T follicular helper cell (primary cell): ENCODE measurements at regions not wholly inside any gene's neighbourhood (a gene's known extent, or its start where the extent isn't known, plus 50 kb on each side); places are given as distances from the start of the nearest gene placed in this dataset.
A peak's percentile ranks its signal among the peaks of the same experiment; 100 is the strongest.

Experiments used
- DNase-seq: peaks from one replicate; pipeline ENCODE4 v3.0.0-alpha.2; 2020; ENCODE audit warnings: low read depth

DNA sequence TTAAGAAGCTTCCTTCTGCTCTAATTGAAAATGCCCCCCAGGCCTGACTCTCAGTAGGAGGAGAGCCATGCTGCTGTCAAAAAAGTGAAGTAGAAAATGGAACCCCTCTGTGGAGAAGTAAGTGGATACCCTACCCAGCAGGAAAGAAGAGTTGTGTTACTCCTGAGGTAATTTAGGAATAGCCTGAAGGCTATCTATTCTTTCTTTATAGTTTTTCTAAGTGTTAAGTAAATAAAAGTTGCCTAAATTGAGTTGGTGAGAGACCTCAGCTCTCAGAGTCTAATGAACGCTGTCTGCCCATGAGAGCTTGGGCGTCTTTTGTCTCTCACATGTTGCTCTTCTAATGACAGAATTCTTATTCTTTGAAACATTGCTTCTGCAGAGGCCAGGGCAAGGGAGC lies 116.2 kb downstream of the NSUN3 start:
- no peak for DNase-seq

DNA sequence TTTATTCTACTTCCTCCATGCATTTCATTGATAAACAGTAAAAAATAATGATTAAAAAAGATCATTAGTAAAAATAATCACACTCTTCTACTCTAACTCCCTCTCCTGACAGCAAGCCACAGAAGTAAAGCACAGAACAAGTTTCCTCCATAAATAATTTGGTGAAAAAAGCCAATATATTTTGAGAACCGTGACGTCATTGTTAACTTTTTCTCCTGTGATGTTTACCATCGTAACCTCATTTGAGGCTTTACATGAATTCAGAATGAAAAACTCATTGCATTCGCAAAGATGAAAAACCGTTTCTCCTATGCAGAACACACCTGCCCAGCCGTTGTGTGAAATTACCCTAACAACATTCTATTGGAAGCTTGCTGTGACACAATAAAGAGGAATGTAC lies 120.7 kb downstream of the NSUN3 start:
- DNase-seq: no peak

DNA sequence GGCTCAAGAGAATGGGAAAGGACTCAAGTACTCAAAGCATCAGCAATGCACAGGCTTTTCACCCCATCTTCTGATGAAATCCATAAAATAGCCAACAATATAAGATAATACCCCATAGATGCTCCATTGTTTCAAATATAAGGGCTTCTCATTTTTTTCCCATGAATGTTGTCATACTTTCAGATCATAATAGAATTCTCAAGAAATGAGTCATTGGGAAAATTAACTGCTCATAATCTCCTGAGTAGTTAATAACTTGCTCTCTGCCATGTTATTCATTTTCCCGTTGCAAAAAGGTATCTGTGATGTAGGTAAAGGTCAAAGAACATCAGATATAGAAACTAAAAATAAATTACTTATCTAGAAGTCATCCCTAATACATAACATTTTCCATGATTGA lies 121.9 kb downstream of the NSUN3 start:
- no peak for DNase-seq

DNA sequence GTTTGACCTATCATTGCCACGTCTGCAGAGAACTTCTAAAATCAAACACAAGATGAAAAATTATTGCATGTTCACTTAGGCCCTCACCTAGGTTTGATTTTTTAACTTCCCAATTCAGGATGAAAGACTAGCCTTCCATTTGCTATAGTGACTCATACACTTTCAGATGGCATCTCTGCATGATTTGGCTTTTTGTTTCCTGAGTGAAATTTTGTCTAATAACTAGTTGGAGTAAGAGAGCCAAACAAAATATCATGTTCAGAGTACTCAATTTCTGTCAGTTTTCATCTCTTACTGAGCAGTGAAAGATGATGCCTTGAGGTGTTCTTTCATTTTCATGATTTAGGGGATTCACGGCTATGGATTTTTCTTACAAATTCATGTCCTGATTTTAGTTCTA lies 122.9 kb downstream of the NSUN3 start:
- no peak for DNase-seq

DNA sequence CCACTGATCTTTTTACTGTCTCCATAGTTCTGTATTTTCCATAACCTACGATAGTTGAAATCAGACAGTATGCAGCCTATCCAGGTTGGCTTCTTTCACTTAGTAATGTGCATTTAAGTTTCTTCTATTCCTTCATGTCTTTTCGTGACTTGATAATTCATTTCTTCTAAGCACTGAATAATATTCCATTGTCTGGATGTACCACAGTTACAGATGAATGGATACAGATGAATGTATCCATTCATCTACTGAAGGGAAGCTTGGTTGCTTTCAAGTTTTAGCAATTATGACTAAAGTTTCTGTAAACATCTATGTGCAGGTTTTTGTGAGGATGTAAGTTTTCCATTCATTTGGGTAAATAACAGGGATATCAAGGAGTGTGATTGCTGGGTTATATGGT lies 124.8 kb downstream of the NSUN3 start:
- no peak for DNase-seq

DNA sequence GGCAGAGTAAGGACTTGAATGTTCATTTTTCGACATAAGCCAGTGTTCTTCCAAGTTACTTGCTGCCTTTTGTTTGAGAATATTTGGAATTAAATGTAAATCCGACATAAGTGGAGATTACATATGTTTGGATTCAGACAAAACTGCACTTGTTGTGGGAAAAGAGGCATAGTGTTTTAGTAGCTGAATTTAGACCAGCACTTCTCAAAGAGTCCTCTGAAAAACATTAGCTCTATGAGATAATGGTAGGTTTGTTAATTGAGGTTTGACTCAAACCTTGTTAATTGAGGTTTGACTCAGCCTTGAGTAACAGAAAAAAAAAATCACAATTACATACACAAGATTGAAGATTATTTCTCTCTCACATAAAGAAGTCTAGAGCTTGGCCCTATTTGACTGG lies 132.5 kb downstream of the NSUN3 start:
- no peak for DNase-seq

DNA sequence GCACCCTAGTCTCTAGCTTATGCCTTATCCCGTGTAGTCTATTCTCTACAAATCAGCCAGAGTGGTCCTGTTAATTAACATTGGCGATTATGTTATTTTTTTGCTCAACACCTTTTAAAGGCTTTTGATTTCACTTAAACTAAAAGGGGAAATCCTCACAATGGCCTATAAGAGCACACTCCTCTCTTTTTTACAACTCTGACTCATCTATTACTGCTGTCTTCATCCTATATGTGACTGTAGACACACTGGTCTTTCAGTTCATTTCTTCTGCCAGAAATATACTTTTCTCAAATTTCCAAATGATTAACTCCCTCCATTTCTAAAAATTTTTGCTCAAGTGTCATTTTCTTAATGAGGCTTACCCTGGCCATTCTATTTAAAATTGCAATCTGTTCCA lies 143.4 kb downstream of the NSUN3 start:
- no peak for DNase-seq

DNA sequence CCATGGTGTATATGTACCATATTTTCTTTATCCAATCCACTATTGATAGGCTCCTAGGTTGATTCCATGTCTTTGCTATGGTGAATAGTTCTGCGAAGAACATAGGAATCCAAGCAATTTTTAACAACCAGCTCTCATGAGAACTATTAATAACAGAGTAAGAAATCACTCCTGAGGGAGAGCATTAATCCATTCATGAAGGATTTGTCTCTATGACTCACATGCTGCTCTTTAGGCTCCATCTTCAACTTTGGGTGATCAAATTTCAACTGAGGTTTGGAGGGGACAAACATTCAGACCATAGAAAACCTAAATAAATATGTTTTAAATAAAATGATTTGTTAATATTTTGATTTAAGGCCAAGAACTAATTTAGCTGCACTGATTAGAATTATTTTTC lies 147.4 kb downstream of the NSUN3 start:
- no peak for DNase-seq

DNA sequence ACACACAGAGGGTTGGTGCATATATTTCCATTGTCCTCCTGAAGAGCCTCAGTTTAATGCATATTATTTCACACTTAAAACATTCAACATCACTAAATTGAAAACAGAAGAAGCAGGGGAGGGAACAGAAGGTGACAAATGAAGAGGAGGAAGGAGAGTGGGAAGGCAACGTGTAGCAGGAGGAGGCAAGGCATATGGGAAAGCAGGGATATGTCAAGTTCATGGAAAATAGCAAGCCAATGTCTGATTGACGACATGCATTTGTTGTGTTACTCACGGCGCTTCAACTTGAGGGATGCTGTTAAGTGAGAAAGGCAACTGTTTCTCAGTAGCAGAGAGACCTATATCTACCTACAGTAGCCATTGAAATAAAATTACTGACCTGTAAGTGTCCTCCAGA lies 154.5 kb downstream of the NSUN3 start:
- no peak for DNase-seq

DNA sequence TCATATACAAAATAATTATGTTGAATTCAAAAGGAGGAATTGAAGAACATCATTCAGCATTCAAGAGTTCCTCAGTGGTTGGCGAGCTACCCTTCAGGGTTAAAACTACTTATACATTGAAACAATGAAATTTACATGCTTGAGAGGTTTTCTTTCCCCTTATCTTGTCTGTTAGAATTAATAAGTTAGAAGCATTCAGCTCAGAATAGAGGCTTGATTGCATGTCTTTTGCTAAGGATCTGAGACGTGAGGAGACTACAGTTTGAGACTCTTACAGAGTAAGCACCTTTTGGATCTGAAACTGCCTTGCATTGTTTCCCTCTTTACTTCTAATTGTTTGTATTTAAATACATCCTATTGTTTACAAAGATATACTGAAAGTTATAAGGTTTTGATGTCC lies 157.6 kb downstream of the NSUN3 start:
- DNase-seq: no peak

DNA sequence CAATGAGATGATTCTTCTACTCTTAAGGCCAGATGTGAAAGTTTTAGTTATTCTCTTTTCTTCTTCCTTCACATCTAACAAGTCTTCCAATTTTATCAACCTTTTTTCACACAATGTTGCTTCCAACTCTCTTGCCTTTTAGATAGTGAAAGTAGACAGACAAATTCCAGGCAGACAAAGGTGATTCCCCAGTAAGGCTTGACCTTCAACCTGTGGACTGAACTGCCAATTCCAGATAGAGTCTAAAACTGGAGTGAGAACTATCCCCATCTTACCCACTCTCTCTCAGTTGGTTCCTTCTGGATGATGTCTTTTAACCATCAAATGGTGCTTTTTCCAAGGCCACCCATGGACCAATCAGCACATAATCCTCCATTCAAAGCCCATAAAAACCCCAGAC lies 159.0 kb downstream of the NSUN3 start:
- no peak for DNase-seq

DNA sequence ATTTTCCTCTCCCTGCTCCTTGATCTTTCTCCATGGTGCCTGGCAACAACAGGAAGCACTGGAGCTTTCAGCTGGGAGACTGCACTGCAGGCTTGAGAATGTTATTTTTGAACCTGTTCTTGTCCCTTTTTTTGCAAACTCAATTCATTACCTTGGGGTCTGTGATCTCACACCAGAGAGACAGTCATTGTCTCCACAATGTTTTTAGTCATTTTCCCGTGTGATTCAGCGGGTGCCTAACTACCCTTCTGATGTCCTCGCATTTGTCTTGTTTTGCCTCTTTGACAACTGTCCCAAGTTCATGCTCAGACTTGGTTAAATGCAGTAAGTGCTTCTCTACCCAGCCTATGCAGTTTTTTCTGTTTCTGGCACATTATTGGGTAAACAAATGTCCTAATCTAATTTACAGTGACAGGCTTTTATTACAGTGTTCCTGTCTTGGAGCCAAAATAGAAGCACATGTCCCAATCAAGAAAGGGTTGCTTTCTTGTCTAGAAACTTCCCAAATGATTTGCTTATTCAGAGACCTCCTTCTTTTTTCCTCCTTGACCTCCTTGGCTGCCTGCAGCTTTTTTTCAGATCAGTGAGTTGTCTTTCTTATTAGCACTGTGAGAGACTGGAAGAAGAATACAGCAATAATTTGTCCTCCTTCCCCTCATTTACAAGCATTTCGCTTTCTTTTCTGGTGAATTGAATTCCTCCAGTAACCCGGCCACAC lies 162.4 kb downstream of the NSUN3 start:
- no peak for DNase-seq

DNA sequence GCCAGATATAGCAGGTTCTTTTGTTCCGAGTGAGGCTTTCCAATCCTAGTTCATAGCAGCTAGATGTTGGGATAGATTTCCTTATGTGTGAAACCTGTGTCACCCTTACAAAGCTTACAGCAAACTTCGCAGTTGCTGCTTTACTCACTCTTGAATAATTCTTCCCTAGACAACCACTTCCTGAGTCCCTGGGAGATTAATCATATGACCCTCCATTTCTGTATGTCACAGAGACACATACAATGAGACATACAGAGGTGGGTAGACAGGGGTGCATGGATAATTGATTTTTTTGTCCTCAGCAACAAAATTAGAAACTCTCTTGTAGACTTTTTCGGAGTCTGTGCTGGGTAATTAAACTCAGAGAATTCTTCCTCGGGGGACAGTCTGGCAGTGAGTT lies 163.2 kb downstream of the NSUN3 start:
- no peak for DNase-seq

DNA sequence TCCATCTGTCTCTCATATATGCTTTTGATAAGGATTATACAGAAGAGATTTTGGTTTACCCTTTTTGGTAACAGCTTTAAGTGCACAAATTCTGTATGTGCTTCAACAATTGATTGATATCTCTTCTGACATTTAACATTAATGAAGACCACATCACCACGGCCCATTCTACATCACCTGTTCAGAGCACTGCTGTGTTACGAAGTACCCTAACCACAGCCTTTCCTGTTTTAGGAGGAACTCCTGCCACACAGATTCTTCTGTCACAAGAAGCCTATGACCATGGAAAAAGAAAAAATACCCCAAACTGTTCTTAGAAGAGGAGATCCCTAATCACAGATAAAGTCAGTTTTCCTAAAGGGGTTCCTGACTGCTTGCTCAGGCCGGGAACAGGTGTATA lies 170.1 kb downstream of the NSUN3 start:
- no peak for DNase-seq

DNA sequence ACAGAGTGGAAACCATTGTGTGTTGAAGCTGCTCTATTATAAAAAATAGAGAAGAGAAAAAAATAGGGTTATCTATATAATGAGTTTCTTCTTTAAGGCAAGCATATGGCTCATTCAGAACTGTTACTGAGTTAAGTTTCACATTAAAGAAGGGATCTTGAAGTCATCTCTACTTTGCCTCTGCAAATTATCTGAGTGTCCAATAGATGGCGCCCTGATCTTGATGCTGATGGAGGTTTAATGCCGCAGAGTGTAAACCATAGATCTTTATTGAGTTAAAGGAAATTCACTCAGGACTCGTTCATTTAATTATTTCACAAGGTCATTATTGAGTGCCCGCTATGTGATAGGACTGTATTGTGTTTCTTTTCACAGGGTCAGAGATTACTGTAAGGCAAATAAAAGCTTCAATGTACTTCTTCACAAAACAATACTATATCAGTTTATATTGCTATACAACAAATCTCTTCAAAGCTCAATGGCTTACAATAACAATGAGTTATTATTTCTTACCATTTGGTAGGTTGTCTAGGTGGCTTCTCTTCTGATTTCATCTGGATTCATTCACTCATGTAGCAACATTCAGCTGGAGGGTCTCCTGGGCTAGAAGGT lies 171.4 kb downstream of the NSUN3 start:
- no peak for DNase-seq

DNA sequence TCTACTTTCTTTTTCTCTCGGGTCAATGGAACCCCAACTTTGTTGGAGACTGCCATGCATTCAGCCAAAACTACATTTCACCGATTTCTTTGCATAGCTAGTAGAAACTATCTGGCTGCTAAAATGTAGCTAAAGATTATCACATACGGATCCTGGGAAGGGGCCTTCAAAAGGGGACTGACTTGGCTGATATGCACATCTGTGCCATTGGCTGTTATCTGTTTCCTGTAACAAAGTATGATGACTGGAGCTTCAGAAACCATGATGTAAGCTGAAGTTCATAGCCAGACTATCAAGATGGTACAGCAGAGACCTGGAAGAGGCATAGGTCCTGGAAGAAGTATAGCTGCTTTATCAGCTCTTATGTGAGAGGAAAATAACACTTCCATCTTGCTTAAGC lies 179.1 kb downstream of the NSUN3 start:
- no peak for DNase-seq

DNA sequence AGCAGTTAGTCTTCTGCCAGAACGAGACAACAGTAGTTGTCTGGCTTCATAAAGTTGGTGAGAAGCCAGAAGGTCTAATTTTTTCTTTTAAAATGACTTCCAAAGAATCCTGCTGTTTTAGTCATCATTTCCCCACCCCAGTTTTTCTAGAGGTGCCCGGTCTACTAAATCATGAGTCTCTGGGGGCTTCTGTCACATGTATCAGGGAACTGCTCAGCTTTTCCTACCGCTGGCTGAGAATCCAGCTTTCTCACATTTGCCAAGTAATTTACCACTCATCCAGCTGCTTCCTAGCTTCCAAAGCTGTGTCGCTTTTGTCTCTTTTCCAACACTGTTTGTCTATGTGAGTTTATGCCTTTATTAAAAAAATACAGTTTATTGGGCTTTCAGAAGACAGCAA lies 183.3 kb downstream of the NSUN3 start:
- DNase-seq: no peak

DNA sequence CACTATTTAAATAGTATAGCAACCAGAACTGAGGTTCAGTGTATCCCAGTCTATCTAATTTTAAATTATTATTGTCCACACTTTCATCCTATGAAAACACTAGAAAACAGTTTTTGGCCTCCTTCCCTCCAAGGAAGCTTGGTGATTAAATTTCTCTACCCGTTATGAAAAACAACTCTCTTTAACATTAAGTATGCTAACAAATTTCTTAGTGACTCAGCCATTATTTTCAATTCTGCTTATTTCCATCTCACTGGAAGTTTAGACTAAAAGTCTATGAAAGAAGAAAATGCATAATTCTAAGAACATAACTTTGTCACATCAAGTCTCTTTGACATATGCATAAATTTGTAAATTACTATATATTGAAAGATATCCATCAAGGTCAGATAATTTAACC lies 185.2 kb downstream of the NSUN3 start:
- DNase-seq: no peak

DNA sequence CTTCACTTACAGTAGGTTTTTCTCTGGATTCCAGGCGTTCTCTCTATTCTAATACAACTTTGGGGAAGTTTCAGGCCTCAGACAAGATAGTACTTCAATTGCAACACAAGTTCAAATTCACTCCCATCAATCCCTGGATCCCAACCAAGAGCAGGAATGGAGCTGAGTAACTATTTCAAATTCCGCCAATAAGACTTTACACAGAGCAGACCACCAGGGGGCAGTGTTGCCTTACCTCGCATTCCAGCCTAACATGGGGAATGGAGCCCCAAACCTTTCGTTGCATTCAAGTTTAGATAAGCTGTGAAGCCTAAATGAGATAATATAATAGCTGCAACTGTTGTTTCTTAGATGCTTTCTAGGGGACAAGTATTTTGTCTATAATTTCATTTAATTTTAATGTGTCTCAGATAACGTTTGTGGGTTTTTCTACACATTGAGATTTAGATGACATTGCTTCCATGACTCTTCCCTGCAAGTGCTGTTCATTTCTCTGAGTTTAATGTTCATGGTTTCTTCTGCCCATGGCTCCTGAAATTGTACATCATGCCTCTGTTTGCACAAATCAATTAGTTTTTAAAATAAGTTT lies 186.7 kb downstream of the NSUN3 start:
- DNase-seq: peak; percentile 21

DNA sequence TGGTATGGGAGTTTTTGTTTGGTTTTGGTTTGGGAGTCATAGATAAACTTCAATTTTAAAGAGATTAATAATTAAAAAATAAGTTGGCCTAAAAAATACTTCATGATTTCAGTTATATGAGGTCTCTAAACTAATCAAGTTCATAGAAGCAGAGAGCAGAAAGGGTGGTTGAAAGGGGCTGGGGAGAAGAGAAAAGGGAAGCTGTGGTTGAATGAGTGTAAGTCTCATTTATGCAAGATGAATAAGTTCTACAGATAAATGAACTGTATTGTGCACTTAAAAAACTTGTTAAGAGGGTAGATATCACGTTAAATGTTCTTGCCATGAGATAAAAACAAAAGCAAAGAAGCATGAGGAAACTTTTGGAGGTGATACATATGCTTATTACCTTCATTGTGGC lies 188.7 kb downstream of the NSUN3 start:
- no peak for DNase-seq

DNA sequence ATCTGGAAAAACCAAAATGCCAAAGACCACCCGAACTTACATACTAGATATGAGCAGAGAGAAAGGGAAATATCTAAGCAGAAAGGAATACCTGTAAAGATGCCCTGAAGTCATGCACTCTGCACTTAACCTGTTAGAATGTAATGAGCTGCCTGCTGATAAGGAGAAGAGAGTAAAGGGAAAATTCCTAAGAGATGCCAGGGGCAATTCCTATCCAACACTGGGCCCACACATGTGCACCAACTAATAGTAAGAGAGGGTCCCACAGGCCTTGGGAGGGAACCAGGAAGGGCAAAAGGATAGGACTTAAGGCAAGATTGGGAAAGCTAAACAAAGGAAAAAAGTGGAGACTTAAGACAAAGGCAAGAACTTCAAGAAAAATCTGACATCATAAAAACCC lies 189.5 kb downstream of the NSUN3 start:
- no peak for DNase-seq

DNA sequence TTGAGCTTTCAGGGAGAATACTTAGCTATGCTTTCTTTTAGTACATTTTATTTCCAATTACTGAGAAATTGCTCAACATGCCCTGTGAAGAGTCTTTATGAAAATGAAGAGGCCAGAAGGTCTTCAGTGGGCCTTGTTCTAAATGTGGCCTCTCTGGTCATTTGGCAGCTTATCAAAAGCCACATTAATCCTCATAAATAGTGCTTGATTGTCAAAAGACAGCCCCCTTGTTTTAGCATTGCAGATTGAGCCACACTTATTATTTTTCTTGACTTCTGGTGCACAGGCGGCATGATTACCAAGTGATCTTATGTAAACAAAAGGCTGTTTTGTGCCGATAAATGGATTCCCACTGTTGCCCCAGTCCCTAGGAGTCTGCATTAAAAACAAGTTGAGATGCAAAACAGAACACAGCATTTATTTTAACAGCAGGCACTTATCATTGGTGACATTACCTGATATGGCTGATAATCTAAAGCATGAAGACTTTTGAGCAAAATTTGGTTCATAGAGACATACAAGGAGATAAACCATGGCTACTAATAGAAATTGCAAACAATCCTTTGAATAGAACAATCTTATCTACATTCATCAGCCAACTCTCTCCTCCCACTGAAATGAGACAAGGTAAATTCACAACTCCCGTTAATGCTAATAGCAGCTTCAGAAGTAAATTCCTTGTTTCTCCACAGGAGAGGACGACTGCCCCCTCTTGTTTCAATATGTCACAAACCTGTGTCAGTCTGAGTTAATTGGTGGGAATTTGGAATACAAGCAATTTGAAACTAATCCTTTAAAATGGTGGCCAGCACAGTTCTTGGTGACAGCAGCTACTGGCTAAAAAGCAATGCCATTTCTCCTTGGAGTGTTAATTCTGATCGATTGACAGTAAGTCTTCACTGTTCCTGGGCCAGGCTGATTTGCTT lies 194.3 kb downstream of the NSUN3 start:
- no peak for DNase-seq

DNA sequence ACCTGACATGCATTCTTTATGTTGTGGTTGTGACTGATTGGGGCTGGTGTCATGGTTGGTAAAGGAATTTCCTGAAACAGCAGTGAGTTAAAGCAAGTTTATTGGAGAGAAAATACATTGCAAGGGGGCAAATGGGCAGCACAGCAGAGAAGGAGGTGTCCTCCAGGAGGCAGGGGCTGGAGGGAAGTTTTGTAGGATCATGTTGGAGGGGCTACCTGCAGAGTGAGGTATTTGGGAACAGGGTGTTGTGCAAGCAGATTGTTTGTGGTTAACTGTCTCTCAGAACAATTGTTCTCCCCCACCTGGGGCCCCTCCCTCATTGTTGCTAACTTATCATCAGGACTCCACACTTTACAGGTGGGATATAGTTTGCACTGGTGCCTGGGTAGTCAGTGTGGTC lies 196.0 kb downstream of the NSUN3 start:
- DNase-seq: no peak
